GM12878 (cell line): ENCODE measurements at regions not wholly inside any gene's neighbourhood (a gene's known extent, or its start where the extent isn't known, plus 50 kb on each side); places are given as distances from the start of the nearest gene placed in this dataset.

ENCODE experiments used
- ATAC-seq: fragments of 200-7000 bp; cut with Tn5 transposase; 3 replicates; pipeline ENCODE4 v1.9.1; 2020; ENCODE audit warnings: mild to moderate bottlenecking, moderate library complexity
- BruUV-seq: library from RNA; stranded (reverse); fragments of 400-500 nt; replicated peaks from 2 replicates; lab custom pipeline; 2021; lab: Mats Ljungman, UMichigan
- CTCF ChIA-PET: fragments of 300-600 bp; sonication (Branson Sonifier 250); formaldehyde crosslinking; extraction: SDS; loops from one replicate; lab custom pipeline; 2021; ENCODE audit warnings: inconsistent platforms; lab: Yijun Ruan, JAX
- POLR2A ChIA-PET: fragments of 350-600 bp; formaldehyde crosslinking; extraction: SDS; loops from one replicate; lab custom pipeline; 2021; ENCODE audit warnings: inconsistent platforms; lab: Charles Lee
- RAD21 ChIA-PET: fragments of 300-600 bp; sonication (Branson Sonifier 250); formaldehyde crosslinking; loops from one replicate; lab custom pipeline; 2023; ENCODE audit warnings: antibody characterized with exemption; ENCODE audit not compliant: unreplicated experiment; lab: Charles Lee
- SMC1A ChIA-PET: fragments of 300-600 bp; sonication (Branson Sonifier 250); formaldehyde crosslinking; loops from one replicate; lab custom pipeline; 2023; ENCODE audit not compliant: unreplicated experiment, uncharacterized antibody; lab: Charles Lee
- DNase-seq: peaks from one replicate; pipeline ENCODE4 v3.0.0-alpha.2; 2011; ENCODE audit warnings: low read depth, low spot score
- FAIRE-seq: peaks from 3 replicates; lab custom pipeline; 2011; peaks lifted over from hg19 to GRCh38; lab: Jason Lieb, UNC
- H2AFZ ChIP-seq: 2 replicates; pipeline ENCODE4 v1.6.0; 2011; ENCODE audit warnings: low read depth, low read length, control low read depth; ENCODE audit not compliant: control insufficient read depth
- H3K27ac ChIP-seq: 2 replicates; pipeline ENCODE4 v1.5.1; 2011; ENCODE audit warnings: control low read depth; ENCODE audit not compliant: control insufficient read depth, insufficient read depth
- H3K27me3 ChIP-seq, 2 experiments: replicated peaks in 1 of 2; 2 replicates each; pipeline versions ENCODE4 v1.6.0 to v1.6.1; 2011; ENCODE audit warnings: low read length in 1 of 2; ENCODE audit not compliant: control insufficient read depth in 2 of 2, insufficient read depth in 2 of 2
- H3K36me3 ChIP-seq, 2 experiments: 2 replicates each; pipeline ENCODE4 v1.5.1; 2011; ENCODE audit warnings: low read length in 1 of 2; ENCODE audit not compliant: control insufficient read depth in 2 of 2, insufficient read depth in 2 of 2
- H3K4me1 ChIP-seq: 2 replicates; pipeline ENCODE4 v1.6.1; 2011; ENCODE audit warnings: mild to moderate bottlenecking, low read length, moderate library complexity, mixed read lengths; ENCODE audit not compliant: control insufficient read depth, insufficient read depth
- H3K4me2 ChIP-seq: 2 replicates; pipeline ENCODE4 v1.6.0; 2011; ENCODE audit warnings: control low read depth; ENCODE audit not compliant: control insufficient read depth, insufficient read depth
- H3K4me3 ChIP-seq: fragments of 200-600 bp; sonication (generic); 2 replicates; pipeline ENCODE4 v1.5.1; 2016
- H3K79me2 ChIP-seq: 2 replicates; pipeline ENCODE4 v1.6.0; 2011; ENCODE audit warnings: low read length; ENCODE audit not compliant: control insufficient read depth, insufficient read depth
- H3K9ac ChIP-seq: 2 replicates; pipeline ENCODE4 v1.8.0; 2011; ENCODE audit warnings: low read length, control low read depth, mixed read lengths; ENCODE audit not compliant: control insufficient read depth, insufficient read depth
- H3K9me3 ChIP-seq: replicated peaks from 3 replicates; pipeline ENCODE4 v1.5.1; 2011; ENCODE audit warnings: mild to moderate bottlenecking, low read length; ENCODE audit not compliant: control insufficient read depth, insufficient read depth
- H4K20me1 ChIP-seq: 2 replicates; pipeline ENCODE4 v1.6.0; 2011; ENCODE audit not compliant: control insufficient read depth, insufficient read depth
- EED ChIP-seq: sonication (generic); IDR thresholded peaks from 2 replicates; pipeline ENCODE4 v1.6.1; 2016; ENCODE audit warnings: antibody characterized with exemption, low read depth
- ESRRA ChIP-seq: IDR thresholded peaks from 2 replicates; pipeline ENCODE4 v1.6.1; 2012; ENCODE audit warnings: mild to moderate bottlenecking, low read length, improper control_type of control experiment
- ETV6 ChIP-seq, 2 experiments: fragments of 450-650 bp in 1 of 2; IDR thresholded peaks in 1 of 2; conservative IDR thresholded peaks in 1 of 2; 2 replicates each; pipeline ENCODE4 v1.6.1; 2014; ENCODE audit warnings: antibody characterized with exemption in 1 of 2, borderline replicate concordance in 1 of 2, low read depth in 1 of 2, mild to moderate bottlenecking in 1 of 2, moderate library complexity in 1 of 2
- EZH2 ChIP-seq: IDR thresholded peaks from 2 replicates; pipeline ENCODE4 v1.6.1; 2012; ENCODE audit warnings: low read depth, mild to moderate bottlenecking, control low read depth, inconsistent platforms, low read length, borderline replicate concordance; ENCODE audit not compliant: control insufficient read depth
- FOXK2 ChIP-seq: fragments of 450-650 bp; IDR thresholded peaks from 2 replicates; pipeline ENCODE4 v1.6.1; 2017; ENCODE audit warnings: mild to moderate bottlenecking, moderate library complexity
- HDAC6 ChIP-seq: fragments of 200-600 bp; sonication (generic); IDR thresholded peaks from one replicate; pipeline ENCODE4 v1.8.0; 2017; ENCODE audit warnings: antibody characterized with exemption; ENCODE audit not compliant: unreplicated experiment
- IRF5 ChIP-seq: fragments of 450-650 bp; IDR thresholded peaks from 2 replicates; pipeline ENCODE4 v1.6.1; 2017; ENCODE audit warnings: borderline replicate concordance
- PAX8 ChIP-seq: fragments of 450-650 bp; IDR thresholded peaks from 2 replicates; pipeline ENCODE4 v1.6.1; 2017; ENCODE audit warnings: mild to moderate bottlenecking, moderate library complexity
- PML ChIP-seq: IDR thresholded peaks from 2 replicates; pipeline ENCODE4 v1.6.1; 2012; ENCODE audit warnings: low read length, inconsistent platforms
- RUNX3 ChIP-seq: IDR thresholded peaks from 2 replicates; pipeline ENCODE4 v1.6.1; 2012; ENCODE audit warnings: low read length, inconsistent platforms
- SMARCA5 ChIP-seq: fragments of 450-650 bp; IDR thresholded peaks from 2 replicates; pipeline ENCODE4 v1.6.1; 2017; ENCODE audit warnings: mild to moderate bottlenecking
- SREBF2 ChIP-seq: IDR thresholded peaks from 2 replicates; pipeline ENCODE4 v1.6.1; 2012; ENCODE audit warnings: mild to moderate bottlenecking, low read length
- TARDBP ChIP-seq: IDR thresholded peaks from 2 replicates; pipeline ENCODE4 v1.6.1; 2016; ENCODE audit warnings: borderline replicate concordance
- WGBS: methylation state at CpG from one replicate; pipeline ENCODE4 v1.1.6; 2016; ENCODE audit warnings: low lambda C conversion rate; ENCODE audit not compliant: insufficient replicate concordance, insufficient coverage; ENCODE audit errors: missing lambda C conversion rate; 5-methylcytosine and 5-hydroxymethylcytosine counted together
- in situ Hi-C: fragments of 300-500 bp; cut with MboI; formaldehyde crosslinking; loops from 9 replicates; pipeline ENCODE4 v1.14.3; 2018; ENCODE audit warnings: mixed read lengths
- intact Hi-C: fragments of 100-400 bp; cut with micrococcal nuclease; formaldehyde crosslinking; loops from one replicate; pipeline ENCODE4 v1.14.2; 2022; ENCODE audit not compliant: unreplicated experiment
- TF ChIP-seq, protein P1 (sequence below): IDR thresholded peaks from 2 replicates; pipeline ENCODE4 v1.6.1; 2011; ENCODE audit warnings: low read depth, mild to moderate bottlenecking, low read length, moderate library complexity, borderline replicate concordance; ENCODE audit errors: extremely low read depth
- TF ChIP-seq, protein P2 (sequence below): IDR thresholded peaks from 2 replicates; pipeline ENCODE4 v1.6.1; 2012; ENCODE audit warnings: low read length, inconsistent platforms

- TF ChIP-seq, protein P1, sequence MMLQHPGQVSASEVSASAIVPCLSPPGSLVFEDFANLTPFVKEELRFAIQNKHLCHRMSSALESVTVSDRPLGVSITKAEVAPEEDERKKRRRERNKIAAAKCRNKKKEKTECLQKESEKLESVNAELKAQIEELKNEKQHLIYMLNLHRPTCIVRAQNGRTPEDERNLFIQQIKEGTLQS: no peak
- TF ChIP-seq, protein P2, sequence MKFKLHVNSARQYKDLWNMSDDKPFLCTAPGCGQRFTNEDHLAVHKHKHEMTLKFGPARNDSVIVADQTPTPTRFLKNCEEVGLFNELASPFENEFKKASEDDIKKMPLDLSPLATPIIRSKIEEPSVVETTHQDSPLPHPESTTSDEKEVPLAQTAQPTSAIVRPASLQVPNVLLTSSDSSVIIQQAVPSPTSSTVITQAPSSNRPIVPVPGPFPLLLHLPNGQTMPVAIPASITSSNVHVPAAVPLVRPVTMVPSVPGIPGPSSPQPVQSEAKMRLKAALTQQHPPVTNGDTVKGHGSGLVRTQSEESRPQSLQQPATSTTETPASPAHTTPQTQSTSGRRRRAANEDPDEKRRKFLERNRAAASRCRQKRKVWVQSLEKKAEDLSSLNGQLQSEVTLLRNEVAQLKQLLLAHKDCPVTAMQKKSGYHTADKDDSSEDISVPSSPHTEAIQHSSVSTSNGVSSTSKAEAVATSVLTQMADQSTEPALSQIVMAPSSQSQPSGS: no peak
- TF ChIP-seq TARDBP (no peak), IRF5 (no peak), RUNX3 (no peak)
Observed at GRCh38 chr12:107533218-107533617, 152.4 kb upstream of the PWP1 start (continued).

- DNase-seq: no peak
- no peak overlapping the region for H3K27ac ChIP-seq
- ChIA-PET POLR2A (no interaction called here), CTCF (no interaction called here), RAD21 (no interaction called here), SMC1A (no interaction called here)
- H2AFZ ChIP-seq: no peak overlapping the region
- WGBS: 0% methylated on average over 2 of the region's 2 CpGs
- no peak for TF ChIP-seq SREBF2
- TF ChIP-seq EED: no peak
- no peak for TF ChIP-seq FOXK2
- TF ChIP-seq EZH2: no peak
- TF ChIP-seq ETV6 (conservative IDR thresholded peaks at IDR 0.05 in 1 of 2, IDR thresholded peaks at IDR 0.05 in 1 of 2; ENCODE audit: borderline replicate concordance in 1 of 2, low read depth in 1 of 2): no peak
- no peak for TF ChIP-seq HDAC6
- TF ChIP-seq PAX8: no peak
- TF ChIP-seq SMARCA5: no peak
- no peak for TF ChIP-seq ESRRA
- TF ChIP-seq PML: no peak
- H3K4me3 ChIP-seq: no peak overlapping the region
- in situ Hi-C loops: no loop called here
- no TSS peak for BruUV-seq
- no peak overlapping the region for H3K9ac ChIP-seq
- H3K27me3 ChIP-seq: no peaks in the 10 kb centered on the region
- no peak for ATAC-seq
- H3K79me2 ChIP-seq: no peaks in the 10 kb centered on the region
- intact Hi-C loops: no loop called here
- H3K4me1 ChIP-seq: no peaks in the 10 kb centered on the region
- H3K36me3 ChIP-seq: no peaks in the 10 kb centered on the region
- no peaks in the 10 kb centered on the region; the same call in 1 of the 3 replicates for H3K9me3 ChIP-seq
- no peak overlapping the region for H3K4me2 ChIP-seq
- no peaks in the 10 kb centered on the region for H4K20me1 ChIP-seq
- no peak for FAIRE-seq
Observed at GRCh38 chr12:107536613-107537012, 149.0 kb upstream of the PWP1 start.
